Activated CD4-positive, alpha-beta T cell treated with anti-CD3 and anti-CD28 coated beads for 48 hours (primary cell): ENCODE measurements at regions not wholly inside any gene's neighbourhood (a gene's known extent, or its start where the extent isn't known, plus 50 kb on each side); places are given as distances from the start of the nearest gene placed in this dataset.

ENCODE experiments used
- DNase-seq: peaks from one replicate; pipeline ENCODE4 v3.0.0-alpha.2; 2020

GRCh38 chr13:83325125-83325853 lies 557.0 kb downstream of the SLITRK1 start:
- no peak for DNase-seq

- no peak for DNase-seq
Measured at GRCh38 chr13:83311886-83312577, 570.2 kb downstream of the SLITRK1 start.

DNA sequence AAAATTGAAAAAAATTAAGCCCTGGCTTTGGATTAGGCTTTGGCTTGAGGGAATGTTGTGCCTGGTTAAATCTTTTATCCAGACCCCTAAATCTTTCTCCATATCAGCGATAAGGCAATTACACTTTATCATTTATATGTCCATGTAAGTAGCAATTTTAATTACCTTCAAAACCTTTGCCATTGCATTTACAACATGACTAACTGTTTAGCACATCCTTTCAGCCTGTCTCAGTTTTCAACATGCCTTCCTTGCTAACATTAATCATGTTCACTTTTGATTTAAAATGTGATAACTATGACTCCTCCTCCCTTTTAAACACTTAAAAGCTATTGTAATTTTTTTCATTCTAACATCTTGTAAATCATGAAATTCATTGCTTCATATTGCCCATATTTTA lies 583.7 kb downstream of the SLITRK1 start:
- no peak for DNase-seq

DNA sequence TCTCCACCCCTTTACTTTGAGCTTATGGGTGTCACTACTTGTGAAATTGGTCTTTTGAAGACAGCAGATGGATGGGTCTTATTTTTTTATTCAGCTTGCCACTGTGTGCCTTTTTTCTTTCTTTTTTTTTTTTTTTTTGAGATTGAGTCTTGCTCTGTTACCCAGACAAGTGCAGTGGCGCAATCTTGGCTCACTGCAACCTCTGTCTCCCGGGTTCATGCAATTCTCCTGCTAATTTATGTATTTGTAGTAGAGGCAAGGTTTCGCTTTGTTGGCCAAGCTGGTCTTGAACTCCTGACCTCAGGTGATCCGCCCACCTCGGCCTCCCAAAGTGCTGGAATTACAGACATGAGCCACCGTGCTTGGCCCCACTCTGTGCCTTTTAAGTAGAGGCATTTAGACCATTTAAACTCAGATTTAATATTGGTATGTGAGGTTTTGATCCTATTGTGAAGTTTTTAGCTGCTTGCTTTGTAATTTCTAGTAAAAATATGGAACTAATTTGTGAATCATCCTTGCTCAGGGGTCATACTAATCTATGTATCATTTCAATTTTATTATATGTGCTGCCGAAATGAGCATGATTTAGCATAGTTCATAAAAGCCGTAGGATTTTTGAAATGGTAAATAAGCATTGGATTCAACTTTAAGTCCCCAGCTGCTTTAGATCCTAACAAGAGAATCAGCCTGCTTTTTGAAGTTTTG lies 584.5 kb downstream of the SLITRK1 start:
- no peak for DNase-seq

GRCh38 chr13:83295686-83296085 lies 586.6 kb downstream of the SLITRK1 start:
- no peak for DNase-seq

- DNase-seq: no peak
Measured at GRCh38 chr13:83286737-83287136, 595.5 kb downstream of the SLITRK1 start.

DNA sequence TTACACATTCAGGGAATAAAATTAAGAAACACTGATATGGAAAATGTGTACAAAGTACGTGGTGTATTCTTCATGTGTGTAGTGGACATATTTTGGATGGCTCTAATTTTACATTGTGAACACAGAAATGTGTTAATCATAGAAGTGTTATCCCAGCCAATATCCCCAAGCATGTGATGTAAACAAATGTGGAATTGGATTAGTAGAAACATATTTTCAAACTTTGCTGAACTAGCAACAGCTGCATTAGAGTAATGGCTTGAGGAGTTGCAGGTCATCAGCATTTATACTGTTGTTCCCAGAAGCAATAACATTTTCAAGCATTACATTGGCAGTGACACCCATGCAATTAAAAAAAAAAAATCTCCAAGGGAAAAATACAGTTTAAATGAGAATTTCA lies 600.6 kb downstream of the SLITRK1 start:
- no peak for DNase-seq

GRCh38 chr13:83274679-83275078 lies 607.6 kb downstream of the SLITRK1 start:
- no peak for DNase-seq

DNA sequence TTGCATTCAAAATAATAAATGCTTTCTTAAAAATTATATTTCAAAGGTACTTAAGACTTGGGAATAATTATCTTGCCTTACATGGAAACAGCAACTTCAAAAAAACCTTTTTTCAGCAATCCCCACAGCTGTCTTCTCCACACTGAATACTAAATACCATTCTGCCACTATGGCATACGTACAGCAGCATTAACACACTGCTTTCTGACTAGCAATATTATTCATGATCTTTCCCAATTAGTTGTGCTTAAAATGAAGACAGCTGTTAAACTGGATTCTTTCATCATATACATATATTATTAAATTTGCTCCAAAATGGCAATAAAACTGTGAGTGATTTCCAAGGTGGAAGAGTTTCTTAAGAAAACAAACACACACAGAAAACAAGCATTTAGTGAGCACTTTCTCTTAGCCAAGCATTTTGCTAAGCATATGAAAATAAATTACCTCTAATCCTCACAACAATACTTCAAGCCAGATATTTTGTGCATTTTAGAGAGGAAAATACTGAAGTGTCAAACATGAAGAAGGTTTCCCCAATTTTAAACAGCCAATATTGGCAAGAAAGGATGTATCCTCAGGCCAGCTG lies 609.5 kb downstream of the SLITRK1 start:
- no peak for DNase-seq

- no peak for DNase-seq
Measured at GRCh38 chr13:83272076-83272475, 610.2 kb downstream of the SLITRK1 start.

DNA sequence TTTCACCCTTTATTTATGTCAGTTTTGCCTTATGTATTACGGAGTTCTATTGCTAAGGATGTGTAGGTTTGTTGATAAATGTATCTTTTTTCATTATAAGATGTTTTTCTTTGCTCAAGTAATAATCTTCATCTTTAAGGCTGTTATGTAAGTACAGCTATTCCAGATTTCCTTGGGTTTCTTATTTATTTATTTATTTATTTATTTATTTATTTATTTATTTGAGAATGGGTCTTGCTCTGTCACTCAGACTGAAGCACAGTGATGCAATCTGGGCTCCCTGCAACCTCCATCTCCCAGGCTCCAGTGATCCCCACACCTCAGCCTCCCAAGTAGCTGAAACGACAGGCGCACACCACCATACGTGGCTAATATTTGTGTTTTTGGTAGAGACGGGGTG lies 617.0 kb downstream of the SLITRK1 start:
- no peak for DNase-seq

DNA sequence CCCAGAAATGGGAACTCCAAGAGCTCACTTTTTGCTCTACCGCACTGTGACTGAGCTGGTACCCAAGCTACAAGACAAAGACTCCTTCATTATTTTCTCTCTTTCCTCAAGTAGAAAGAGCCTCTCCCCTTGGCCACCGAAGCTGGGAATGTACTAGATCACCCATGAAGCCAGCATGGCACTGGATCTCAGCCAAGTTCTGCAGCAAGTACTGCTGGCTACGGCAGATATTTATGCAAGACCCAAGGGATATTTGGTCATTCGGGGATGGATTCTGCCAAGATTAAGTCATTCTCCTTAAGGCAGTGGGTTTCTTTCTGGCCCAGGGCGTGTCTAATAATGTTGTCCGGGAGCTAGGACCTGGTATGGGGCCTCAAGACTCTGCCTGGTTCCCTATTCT lies 633.5 kb downstream of the SLITRK1 start:
- no peak for DNase-seq

DNA sequence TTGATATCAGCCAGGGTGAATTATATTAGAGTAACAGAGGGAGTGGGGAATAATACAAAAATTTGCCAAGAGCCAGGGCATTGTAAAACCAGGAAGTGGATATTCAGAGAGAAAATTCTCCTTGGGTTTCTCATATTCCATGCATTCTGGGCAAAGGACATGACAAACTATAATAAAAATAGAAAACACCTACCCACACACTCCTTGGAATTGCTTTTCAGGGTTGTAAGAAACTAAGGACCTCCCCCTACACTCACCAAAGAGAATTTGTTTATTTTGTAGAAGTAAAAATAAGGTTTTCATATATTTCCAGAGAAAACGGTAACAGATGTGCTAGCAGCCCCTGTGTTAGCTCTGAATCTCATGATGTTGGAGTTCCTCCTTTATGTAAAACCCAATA lies 649.6 kb downstream of the SLITRK1 start:
- DNase-seq: no peak

- DNase-seq: no peak
Measured at GRCh38 chr13:83229574-83230305, 652.5 kb downstream of the SLITRK1 start.

DNA sequence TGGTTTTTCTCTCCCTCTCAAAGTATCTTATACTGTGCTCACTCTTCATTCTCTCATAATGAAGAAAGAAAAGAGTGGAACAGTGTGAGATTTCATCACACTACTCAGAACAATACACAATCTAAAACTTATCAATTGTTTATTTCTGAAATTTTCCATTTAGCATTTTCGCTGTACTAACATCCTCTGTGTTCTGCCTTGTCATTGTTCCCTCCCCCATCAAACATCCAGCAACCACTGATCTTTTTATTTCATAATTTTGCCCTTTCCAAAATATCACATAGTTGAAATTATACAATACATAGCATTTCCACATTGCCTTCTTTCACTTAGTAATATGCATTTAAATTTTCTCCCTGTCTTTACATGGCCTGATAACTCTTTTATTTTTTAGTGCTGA lies 658.7 kb downstream of the SLITRK1 start:
- DNase-seq: no peak

DNA sequence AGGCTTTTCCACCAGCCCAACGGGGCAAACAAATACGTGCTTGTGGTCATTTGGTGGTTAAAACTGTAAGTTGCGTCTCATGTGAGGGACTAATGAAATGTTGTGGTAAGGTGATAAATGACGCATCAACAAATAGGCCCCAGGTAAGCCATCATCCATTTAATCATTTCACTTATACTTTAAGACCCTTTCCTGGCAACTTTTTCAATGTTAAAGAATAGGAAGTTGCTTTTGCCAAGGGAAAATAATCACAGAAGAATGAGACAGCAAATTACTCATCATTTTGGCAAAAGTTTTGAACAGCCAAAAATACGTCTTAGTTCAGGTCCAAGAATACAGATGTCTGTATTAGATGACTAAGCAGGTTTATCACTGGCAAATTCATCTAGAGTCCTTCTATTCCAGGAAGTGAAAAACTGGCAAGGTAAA lies 660.4 kb downstream of the SLITRK1 start:
- DNase-seq: no peak

DNA sequence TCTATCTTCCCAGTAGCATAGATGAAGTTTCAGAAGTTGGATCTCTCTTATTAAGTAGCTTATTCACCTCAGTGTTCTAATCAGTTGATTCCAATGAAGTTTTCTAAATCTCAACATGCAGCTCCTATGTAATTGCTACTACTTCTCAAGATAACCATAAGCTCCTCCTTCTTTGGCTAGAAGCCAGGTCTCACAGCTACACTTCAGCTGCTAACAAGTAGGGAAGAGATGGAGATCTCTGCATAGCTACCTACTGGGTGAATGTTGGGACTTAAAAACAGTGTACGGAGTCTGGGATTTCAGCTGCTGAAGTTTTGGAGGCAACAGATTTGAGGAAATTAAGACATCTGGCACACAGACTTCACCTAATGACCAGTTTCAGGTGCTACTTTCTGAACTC lies 661.0 kb downstream of the SLITRK1 start:
- no peak for DNase-seq

- no peak for DNase-seq
Measured at GRCh38 chr13:83220241-83220640, 662.0 kb downstream of the SLITRK1 start.

- no peak for DNase-seq
Measured at GRCh38 chr13:83219832-83220231, 662.4 kb downstream of the SLITRK1 start.

- DNase-seq: no peak
Measured at GRCh38 chr13:83216479-83217245, 665.6 kb downstream of the SLITRK1 start.

GRCh38 chr13:83215627-83216026 lies 666.6 kb downstream of the SLITRK1 start:
- no peak for DNase-seq

DNA sequence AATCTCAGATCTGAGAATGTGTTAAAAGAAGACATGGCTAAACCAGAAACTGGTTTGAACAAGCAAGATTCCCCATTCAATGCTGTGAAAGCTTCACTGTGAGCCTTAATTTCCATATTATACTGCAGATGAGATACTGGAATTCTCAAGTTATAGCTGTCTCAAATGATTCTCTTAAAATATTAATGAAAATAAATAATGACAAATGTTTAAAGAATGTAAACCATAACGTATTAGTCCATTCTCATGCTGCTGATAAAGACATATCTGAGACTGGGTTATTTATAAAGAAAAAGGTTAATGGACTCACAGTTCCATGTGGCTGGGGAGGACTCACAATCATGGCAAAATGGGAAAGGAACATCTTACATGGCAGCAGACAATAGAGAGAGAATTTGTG lies 667.8 kb downstream of the SLITRK1 start:
- DNase-seq: no peak
